GM20000 (cell line): ENCODE measurements at regions not wholly inside any gene's neighbourhood (a gene's known extent, or its start where the extent isn't known, plus 50 kb on each side); places are given as distances from the start of the nearest gene placed in this dataset.

Experiments
- DNase-seq: peaks from one replicate; pipeline ENCODE4 v3.0.0; 2012; ENCODE audit warnings: low spot score
- TF ChIP-seq, protein P1 (sequence below): IDR thresholded peaks from 2 replicates; pipeline ENCODE4 v1.5.1; 2012; ENCODE audit warnings: mild to moderate bottlenecking, control low read depth; ENCODE audit errors: extremely low read depth, missing control alignments

DNA sequence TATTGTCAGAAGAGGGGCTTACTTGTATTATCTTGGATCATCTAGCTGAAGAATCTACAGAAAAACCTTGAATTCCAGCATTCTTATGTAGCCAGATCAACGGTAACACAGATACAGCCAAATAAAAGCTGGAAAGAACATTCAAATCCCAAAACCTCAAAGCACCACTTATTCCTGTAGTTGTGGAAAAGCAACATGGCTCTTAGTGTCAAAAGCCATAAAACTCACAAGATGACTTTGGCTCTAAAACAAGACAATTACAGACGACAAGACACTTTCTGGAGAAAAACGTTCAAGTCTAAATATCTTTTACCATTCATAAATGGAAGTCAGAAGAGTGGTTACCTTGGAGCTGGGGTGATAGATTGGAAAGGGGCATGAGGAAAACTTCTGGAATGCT is 173.0 kb downstream of the HERPUD2 start:
- TF ChIP-seq, protein P1, sequence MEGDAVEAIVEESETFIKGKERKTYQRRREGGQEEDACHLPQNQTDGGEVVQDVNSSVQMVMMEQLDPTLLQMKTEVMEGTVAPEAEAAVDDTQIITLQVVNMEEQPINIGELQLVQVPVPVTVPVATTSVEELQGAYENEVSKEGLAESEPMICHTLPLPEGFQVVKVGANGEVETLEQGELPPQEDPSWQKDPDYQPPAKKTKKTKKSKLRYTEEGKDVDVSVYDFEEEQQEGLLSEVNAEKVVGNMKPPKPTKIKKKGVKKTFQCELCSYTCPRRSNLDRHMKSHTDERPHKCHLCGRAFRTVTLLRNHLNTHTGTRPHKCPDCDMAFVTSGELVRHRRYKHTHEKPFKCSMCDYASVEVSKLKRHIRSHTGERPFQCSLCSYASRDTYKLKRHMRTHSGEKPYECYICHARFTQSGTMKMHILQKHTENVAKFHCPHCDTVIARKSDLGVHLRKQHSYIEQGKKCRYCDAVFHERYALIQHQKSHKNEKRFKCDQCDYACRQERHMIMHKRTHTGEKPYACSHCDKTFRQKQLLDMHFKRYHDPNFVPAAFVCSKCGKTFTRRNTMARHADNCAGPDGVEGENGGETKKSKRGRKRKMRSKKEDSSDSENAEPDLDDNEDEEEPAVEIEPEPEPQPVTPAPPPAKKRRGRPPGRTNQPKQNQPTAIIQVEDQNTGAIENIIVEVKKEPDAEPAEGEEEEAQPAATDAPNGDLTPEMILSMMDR: no peak
- no peak for DNase-seq

- DNase-seq: no peak
- TF ChIP-seq, protein P1: no peak
Measured at GRCh38 chr7:35520810-35521625, 173.9 kb downstream of the HERPUD2 start.

DNA sequence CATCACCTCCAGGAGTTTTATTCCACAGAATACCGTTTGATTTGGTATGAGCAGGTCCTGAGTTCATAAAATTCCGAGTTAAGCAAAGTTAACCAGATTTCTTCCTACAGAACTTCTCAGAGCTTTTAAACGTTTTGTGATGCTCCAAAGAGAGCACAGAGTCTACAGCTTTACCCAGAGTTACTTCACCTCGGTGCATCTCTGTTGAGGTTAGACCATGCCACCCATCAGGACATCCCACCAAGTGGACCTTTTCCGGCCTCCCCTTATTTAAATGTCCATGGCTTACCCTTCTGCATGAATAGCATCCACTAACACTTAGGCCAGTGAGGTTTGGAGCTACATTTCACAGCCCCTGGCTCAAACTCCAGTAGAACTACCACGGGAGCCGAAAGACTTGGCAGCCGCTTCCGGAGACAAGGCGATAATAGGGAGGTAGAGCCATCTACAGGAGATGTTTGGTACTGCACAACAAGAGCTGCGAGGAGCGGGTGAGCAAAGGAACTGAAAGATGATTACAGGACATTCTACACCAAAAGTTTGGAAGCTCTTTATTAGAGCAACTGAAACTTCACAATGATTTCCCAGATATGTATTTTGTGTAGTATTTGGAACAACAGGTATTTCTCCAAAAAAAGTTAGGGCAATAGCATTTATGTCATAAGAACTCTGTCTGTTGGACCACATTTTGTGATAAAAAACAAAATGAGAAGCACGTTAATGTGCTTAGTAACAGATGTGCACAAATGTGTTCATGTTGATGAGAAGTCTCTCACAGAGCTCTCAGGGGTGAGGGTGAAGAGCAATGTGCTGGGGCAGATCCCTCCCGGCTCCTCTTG is 174.7 kb downstream of the HERPUD2 start:
- TF ChIP-seq, protein P1: peak; percentile 79
- peak; percentile 72 for DNase-seq

DNA sequence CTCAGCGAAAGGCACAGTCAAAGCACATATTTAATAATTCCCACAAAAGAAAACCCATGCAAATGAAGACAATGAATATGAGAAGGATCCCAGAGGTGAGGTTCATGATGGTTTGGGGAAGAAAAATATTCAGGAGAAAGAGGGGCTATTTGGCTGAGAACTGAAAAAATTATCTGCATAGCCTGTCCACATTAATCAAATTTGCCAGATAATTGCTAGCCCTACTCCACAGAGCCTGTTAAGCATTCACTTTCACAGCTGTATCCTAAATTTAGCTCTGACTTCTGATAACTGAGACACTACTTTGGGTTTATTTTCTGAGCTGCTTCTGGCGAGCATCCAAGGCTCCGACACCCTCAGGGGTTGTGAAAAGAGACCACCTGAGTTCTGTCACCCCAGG is 176.2 kb downstream of the HERPUD2 start:
- TF ChIP-seq, protein P1: no peak
- no peak for DNase-seq

DNA sequence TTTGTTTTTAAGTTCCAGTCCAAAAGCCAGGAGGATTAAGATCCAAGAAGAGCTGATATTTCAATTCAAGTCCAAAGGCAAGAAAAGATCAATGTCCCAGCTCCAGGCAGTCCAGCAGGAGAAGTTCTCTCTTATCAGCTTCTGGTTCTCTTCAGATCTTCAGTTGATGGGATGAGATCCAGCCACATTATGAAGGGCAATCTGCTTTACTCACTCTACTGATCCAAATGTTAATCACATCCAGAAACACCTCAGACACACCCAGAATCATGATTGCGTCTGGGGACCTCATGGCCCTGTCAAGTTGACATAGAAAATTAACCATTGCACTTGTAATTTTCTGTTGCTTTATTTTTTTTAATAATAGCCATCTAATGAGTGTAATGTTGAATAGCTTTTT is 178.4 kb downstream of the HERPUD2 start:
- no peak for DNase-seq
- TF ChIP-seq, protein P1: no peak

GRCh38 chr7:35513828-35514227 is 181.1 kb downstream of the HERPUD2 start:
- DNase-seq: no peak
- TF ChIP-seq, protein P1: no peak

- TF ChIP-seq, protein P1: no peak
- no peak for DNase-seq
Measured at GRCh38 chr7:35513195-35513594, 181.7 kb downstream of the HERPUD2 start.
